HS-5 (cell line): ENCODE measurements at regions not wholly inside any gene's neighbourhood (a gene's known extent, or its start where the extent isn't known, plus 50 kb on each side); places are given as distances from the start of the nearest gene placed in this dataset.

Experiments used
- DNase-seq: peaks from one replicate; pipeline ENCODE4 v3.0.0-alpha.2; 2012; ENCODE audit warnings: low read depth

- DNase-seq: no peak
Observed at GRCh38 chr12:114018669-114019068, 52.5 kb upstream of the RBM19 start.
